IMR-90 (cell line): ENCODE measurements at regions not wholly inside any gene's neighbourhood (a gene's known extent, or its start where the extent isn't known, plus 50 kb on each side); places are given as distances from the start of the nearest gene placed in this dataset.

Source experiments
- ATAC-seq: fragments of 200-7000 bp; cut with Tn5 transposase; 2 replicates; pipeline ENCODE4 v1.9.1; 2020; ENCODE audit warnings: low read depth, mild to moderate bottlenecking, moderate library complexity
- BruUV-seq: library from RNA; stranded (reverse); fragments of 400-500 nt; replicated peaks from 2 replicates; lab custom pipeline; 2021; lab: Mats Ljungman, UMichigan
- CTCF ChIA-PET: fragments of 300-600 bp; formaldehyde crosslinking; extraction: SDS; loops from one replicate; lab custom pipeline; 2021; ENCODE audit warnings: antibody characterized with exemption; lab: Yijun Ruan, JAX
- POLR2A ChIA-PET: fragments of 300-600 bp; sonication (Branson Sonifier 250); formaldehyde crosslinking; loops from one replicate; lab custom pipeline; 2022; ENCODE audit warnings: antibody characterized with exemption; ENCODE audit not compliant: unreplicated experiment; lab: Charles Lee
- DNase-seq: peaks from one replicate; pipeline ENCODE4 v3.0.0; 2013
- H2AFZ ChIP-seq: replicated peaks from 2 replicates; pipeline ENCODE3; 2013; ENCODE audit warnings: low read length, mild to moderate bottlenecking; ENCODE audit not compliant: poor library complexity
- H2AK5ac ChIP-seq: 2 replicates; pipeline ENCODE4 v1.6.1; 2013; ENCODE audit warnings: low read depth, low read length, inconsistent platforms
- H2AK9ac ChIP-seq: replicated peaks from 2 replicates; pipeline ENCODE3; 2013; ENCODE audit warnings: mild to moderate bottlenecking, low read depth, low read length, moderate library complexity; ENCODE audit not compliant: poor library complexity
- H2BK120ac ChIP-seq: 2 replicates; pipeline ENCODE4 v1.6.1; 2013; ENCODE audit warnings: low read depth, low read length, inconsistent platforms
- H2BK15ac ChIP-seq: 3 replicates; pipeline ENCODE4 v1.6.1; 2013; ENCODE audit warnings: low read depth, low read length, inconsistent platforms
- H2BK20ac ChIP-seq: 2 replicates; pipeline ENCODE4 v1.6.1; 2013; ENCODE audit warnings: low read depth, mild to moderate bottlenecking, inconsistent platforms, low read length, moderate library complexity
- H2BK5ac ChIP-seq: 2 replicates; pipeline ENCODE4 v1.6.1; 2013; ENCODE audit warnings: mild to moderate bottlenecking, low read depth, low read length, inconsistent platforms; ENCODE audit not compliant: poor library complexity, severe bottlenecking
- H3K14ac ChIP-seq: replicated peaks from 2 replicates; pipeline ENCODE4 v1.6.1; 2013; ENCODE audit warnings: low read depth, low read length, inconsistent platforms
- H3K18ac ChIP-seq: 2 replicates; pipeline ENCODE4 v1.6.1; 2013; ENCODE audit warnings: low read depth, low read length, control low read depth
- H3K23ac ChIP-seq: 2 replicates; pipeline ENCODE4 v1.6.1; 2013; ENCODE audit warnings: low read depth, low read length, inconsistent platforms
- H3K27ac ChIP-seq: 2 replicates; pipeline ENCODE4 v1.5.1; 2013; ENCODE audit warnings: mild to moderate bottlenecking, control low read depth, low read length; ENCODE audit not compliant: insufficient read depth
- H3K27me3 ChIP-seq: 2 replicates; pipeline ENCODE4 v1.6.1; 2013; ENCODE audit warnings: low read length; ENCODE audit not compliant: control insufficient read depth, insufficient read depth
- H3K36me3 ChIP-seq: 2 replicates; pipeline ENCODE4 v1.6.1; 2013; ENCODE audit warnings: low read length, mixed read lengths; ENCODE audit not compliant: control insufficient read depth, insufficient read depth
- H3K4ac ChIP-seq: 2 replicates; pipeline ENCODE4 v1.6.1; 2013; ENCODE audit warnings: low read depth, low read length, inconsistent platforms
- H3K4me1 ChIP-seq: 2 replicates; pipeline ENCODE4 v1.6.1; 2013; ENCODE audit warnings: low read length, mixed read lengths; ENCODE audit not compliant: control insufficient read depth, insufficient read depth
- H3K4me2 ChIP-seq: 2 replicates; pipeline ENCODE4 v1.6.1; 2013; ENCODE audit warnings: low read depth, mild to moderate bottlenecking, control low read depth, low read length, moderate library complexity
- H3K4me3 ChIP-seq: 2 replicates; pipeline ENCODE4 v1.5.1; 2013; ENCODE audit warnings: low read depth, mild to moderate bottlenecking, control low read depth, low read length, moderate library complexity; ENCODE audit not compliant: insufficient read depth
- H3K56ac ChIP-seq: 2 replicates; pipeline ENCODE4 v1.6.1; 2013; ENCODE audit warnings: low read length, inconsistent platforms; ENCODE audit not compliant: insufficient read depth; ENCODE audit errors: extremely low read depth
- H3K79me1 ChIP-seq, 2 experiments: 2 replicates each; pipeline ENCODE4 v1.6.1; 2013; ENCODE audit warnings: low read length in 2 of 2, inconsistent platforms in 1 of 2, low read depth in 1 of 2
- H3K9ac ChIP-seq: 2 replicates; pipeline ENCODE4 v1.6.1; 2013; ENCODE audit warnings: low read depth, low read length, control low read depth
- H3K9me1 ChIP-seq: 2 replicates; pipeline ENCODE4 v1.6.1; 2013; ENCODE audit warnings: low read length, inconsistent platforms; ENCODE audit not compliant: insufficient read depth
- H3K9me3 ChIP-seq: 2 replicates; pipeline ENCODE4 v1.6.1; 2013; ENCODE audit warnings: low read length; ENCODE audit not compliant: control insufficient read depth, insufficient read depth
- H4K20me1 ChIP-seq: 2 replicates; pipeline ENCODE4 v1.6.1; 2013; ENCODE audit warnings: low read length, inconsistent platforms; ENCODE audit not compliant: insufficient read depth
- H4K5ac ChIP-seq: 2 replicates; pipeline ENCODE4 v1.6.1; 2013; ENCODE audit warnings: mild to moderate bottlenecking, low read depth, low read length, control low read depth
- H4K8ac ChIP-seq, 2 experiments: 2 replicates each; pipeline ENCODE4 v1.6.1; 2013; ENCODE audit warnings: low read depth in 2 of 2, low read length in 2 of 2, control low read depth in 1 of 2, inconsistent platforms in 1 of 2
- H4K91ac ChIP-seq: 2 replicates; pipeline ENCODE4 v1.6.1; 2013; ENCODE audit warnings: low read depth, low read length, inconsistent platforms; ENCODE audit not compliant: insufficient read depth
- BHLHE40 ChIP-seq: fragments of 150-350 bp; IDR thresholded peaks from 2 replicates; pipeline ENCODE4 v1.6.1; 2016; ENCODE audit warnings: mild to moderate bottlenecking, low read depth, low read length
- MAFK ChIP-seq: IDR thresholded peaks from 2 replicates; pipeline ENCODE4 v1.6.1; 2012; ENCODE audit warnings: low read depth, low read length, improper control_type of control experiment
- dilution Hi-C: fragments of 300-500 bp; cut with HindIII; formaldehyde crosslinking; loops from one replicate; pipeline ENCODE4 v1.14.3; 2018; ENCODE audit warnings: low sequenced_read_pairs; ENCODE audit not compliant: unreplicated experiment
- in situ Hi-C: fragments of 300-500 bp; cut with MboI; formaldehyde crosslinking; loops from 3 replicates; pipeline ENCODE4 v1.14.3; 2019; ENCODE audit warnings: low sequenced_read_pairs, inconsistent platforms, mixed read lengths
- intact Hi-C: fragments of 100-400 bp; cut with micrococcal nuclease; formaldehyde crosslinking; loops from 2 replicates; pipeline ENCODE4 v1.10.0; 2022

- Histone ChIP-seq H3K4me1 (no peaks in the 10 kb centered on the region), H2BK20ac (no peak overlapping the region), H4K5ac (no peak overlapping the region), H3K4ac (no peak overlapping the region), H2AFZ (no peak overlapping the region), H2BK120ac (no peak overlapping the region), H4K8ac (no peak overlapping the region), H2BK5ac (no peak overlapping the region), H4K91ac (no peak overlapping the region), H3K9me3 (no peaks in the 10 kb centered on the region), H3K4me2 (no peak overlapping the region), H2AK9ac (no peak overlapping the region), H3K23ac (no peak overlapping the region), H2AK5ac (no peak overlapping the region), H3K79me1 (no peaks in the 10 kb centered on the region), H3K9ac (no peak overlapping the region), H3K36me3 (no peaks in the 10 kb centered on the region), H3K9me1 (no peaks in the 10 kb centered on the region), H3K27me3 (no peaks in the 10 kb centered on the region), H3K18ac (no peak overlapping the region), H3K27ac (no peak overlapping the region), H3K56ac (no peak overlapping the region), H3K4me3 (no peak overlapping the region), H4K20me1 (no peaks in the 10 kb centered on the region), H3K14ac (no peak overlapping the region), H2BK15ac (no peak overlapping the region)
- intact Hi-C loops: no loop called here
- in situ Hi-C loops: no loop called here
- dilution Hi-C loops: no loop called here
- DNase-seq: no peak
- TF ChIP-seq BHLHE40 (no peak), MAFK (peak; percentile 39)
- CTCF ChIA-PET: no interaction called here
- ATAC-seq: no peak
- POLR2A ChIA-PET: no interaction called here
- no TSS peak for BruUV-seq
Measured at GRCh38 chr10:54947605-54948004, 146.6 kb upstream of the PCDH15 start.
